Vagina (tissue), 2 donors: ENCODE measurements at regions not wholly inside any gene's neighbourhood (a gene's known extent, or its start where the extent isn't known, plus 50 kb on each side); places are given as distances from the start of the nearest gene placed in this dataset.

Experiments
- DNase-seq, 2 donors: peaks; one replicate each; pipeline ENCODE4 v3.0.0-alpha.2; 2017; ENCODE audit errors: extremely low spot score in 2 of 2
- H3K27ac ChIP-seq: fragments of 200-600 bp; sonication (generic); one replicate; pipeline ENCODE4 v1.5.1; 2019
- H3K27me3 ChIP-seq: fragments of 200-600 bp; sonication (generic); one replicate; pipeline ENCODE4 v1.5.1; 2019
- H3K36me3 ChIP-seq, 2 donors: fragments of 200-600 bp; sonication (generic); one replicate each; pipeline ENCODE4 v1.5.1; 2017 to 2019
- H3K4me1 ChIP-seq: fragments of 200-600 bp; sonication (generic); one replicate; pipeline ENCODE4 v1.5.1; 2019
- H3K4me3 ChIP-seq, 2 donors: fragments of 200-600 bp; sonication (generic); 1 replicate in 1 of 2; 2 replicates in 1 of 2; pipeline ENCODE4 v1.5.1; 2016 to 2019
- H3K9me3 ChIP-seq: fragments of 200-600 bp; sonication (generic); one replicate; pipeline ENCODE4 v1.5.1; 2019
- CTCF ChIP-seq, 3 experiments: fragments of 450-650 bp in 2 of 3; fragments of 200-600 bp in 1 of 3; sonication (generic) in 1 of 3; IDR thresholded peaks; one replicate each; pipeline ENCODE4 v1.5.1; 2017 to 2019; ENCODE audit warnings: antibody characterized with exemption in 3 of 3, mild to moderate bottlenecking in 2 of 3, moderate library complexity in 2 of 3
- POLR2A ChIP-seq, 2 donors: fragments of 450-650 bp; IDR thresholded peaks; one replicate each; pipeline ENCODE4 v1.6.1; 2017; ENCODE audit warnings: antibody characterized with exemption in 2 of 2, mild to moderate bottlenecking in 2 of 2, moderate library complexity in 2 of 2
- POLR2AphosphoS5 ChIP-seq, 2 donors: sonication (generic); formaldehyde crosslinking; IDR thresholded peaks; one replicate each; pipeline ENCODE4 v1.9.0; 2017; ENCODE audit warnings: antibody characterized with exemption in 2 of 2, mild to moderate bottlenecking in 2 of 2, low read depth in 1 of 2; ENCODE audit not compliant: insufficient read depth in 1 of 2
- intact Hi-C: fragments of 100-400 bp; cut with DNase I; formaldehyde crosslinking; loops from one replicate; pipeline ENCODE4 v1.15.1; 2023

GRCh38 chr18:38980420-38980819 lies 1414.8 kb upstream of the CELF4 start:
- Histone ChIP-seq H3K27ac (no peak overlapping the region), H3K27me3 (no peaks in the 10 kb centered on the region), H3K4me1 (no peaks in the 10 kb centered on the region), H3K9me3 (no peaks in the 10 kb centered on the region), H3K36me3 (no peaks in the 10 kb centered on the region), H3K4me3 (no peak overlapping the region)
- intact Hi-C loops, result no loop called here
- no peak for TF ChIP-seq POLR2A (IDR thresholded peaks at IDR 0.05)
- no peak for TF ChIP-seq POLR2AphosphoS5 (IDR thresholded peaks at IDR 0.05; ENCODE audit: insufficient read depth in 1 of 2, low read depth in 1 of 2)
- no peak for TF ChIP-seq CTCF (IDR thresholded peaks at IDR 0.05)
- no peak for DNase-seq

- DNase-seq, result no peak
- Histone ChIP-seq H3K36me3 (no peaks in the 10 kb centered on the region), H3K27ac (no peak overlapping the region), H3K4me3 (no peak overlapping the region), H3K4me1 (no peaks in the 10 kb centered on the region), H3K9me3 (no peaks in the 10 kb centered on the region), H3K27me3 (no peaks in the 10 kb centered on the region)
- intact Hi-C loops, result no loop called here
- no peak for TF ChIP-seq POLR2A (IDR thresholded peaks at IDR 0.05)
- no peak for TF ChIP-seq POLR2AphosphoS5 (IDR thresholded peaks at IDR 0.05; ENCODE audit: insufficient read depth in 1 of 2, low read depth in 1 of 2)
- no peak for TF ChIP-seq CTCF (IDR thresholded peaks at IDR 0.05)
These were observed 1407.0 kb upstream of the CELF4 start for GRCh38 chr18:38972571-38972970.

GRCh38 chr18:38971881-38972280 lies 1406.3 kb upstream of the CELF4 start:
- no peaks in the 10 kb centered on the region for H3K27me3 ChIP-seq
- H3K4me1 ChIP-seq, result no peaks in the 10 kb centered on the region
- DNase-seq, result no peak
- intact Hi-C loops, result no loop called here
- no peaks in the 10 kb centered on the region for H3K36me3 ChIP-seq
- H3K4me3 ChIP-seq, result no peak overlapping the region
- no peak overlapping the region for H3K27ac ChIP-seq
- H3K9me3 ChIP-seq, result no peaks in the 10 kb centered on the region
- no peak for TF ChIP-seq CTCF (IDR thresholded peaks at IDR 0.05)
- TF ChIP-seq POLR2A (IDR thresholded peaks at IDR 0.05), result no peak
- TF ChIP-seq POLR2AphosphoS5 (IDR thresholded peaks at IDR 0.05; ENCODE audit: insufficient read depth in 1 of 2, low read depth in 1 of 2), result no peak

- no peak for TF ChIP-seq POLR2AphosphoS5 (IDR thresholded peaks at IDR 0.05; ENCODE audit: insufficient read depth in 1 of 2, low read depth in 1 of 2)
- no peak for TF ChIP-seq POLR2A (IDR thresholded peaks at IDR 0.05)
- TF ChIP-seq CTCF (IDR thresholded peaks at IDR 0.05), result no peak
- H3K4me3 ChIP-seq, result no peak overlapping the region
- H3K36me3 ChIP-seq, result no peaks in the 10 kb centered on the region
- no peaks in the 10 kb centered on the region for H3K9me3 ChIP-seq
- no peaks in the 10 kb centered on the region for H3K4me1 ChIP-seq
- H3K27me3 ChIP-seq, result no peaks in the 10 kb centered on the region
- intact Hi-C loops, result no loop called here
- no peak overlapping the region for H3K27ac ChIP-seq
- DNase-seq, result no peak
These were observed 1401.2 kb upstream of the CELF4 start for GRCh38 chr18:38966841-38967240.

- Histone ChIP-seq H3K9me3 (no peaks in the 10 kb centered on the region), H3K4me3 (no peak overlapping the region), H3K27ac (no peak overlapping the region), H3K36me3 (no peaks in the 10 kb centered on the region), H3K27me3 (no peaks in the 10 kb centered on the region), H3K4me1 (no peaks in the 10 kb centered on the region)
- no peak for DNase-seq
- no peak for TF ChIP-seq CTCF (IDR thresholded peaks at IDR 0.05)
- TF ChIP-seq POLR2A (IDR thresholded peaks at IDR 0.05), result no peak
- TF ChIP-seq POLR2AphosphoS5 (IDR thresholded peaks at IDR 0.05; ENCODE audit: insufficient read depth in 1 of 2, low read depth in 1 of 2), result no peak
- intact Hi-C loops, result no loop called here
These were observed 1398.5 kb upstream of the CELF4 start for GRCh38 chr18:38963943-38964660.
